Endodermal cell (in vitro differentiated cells): ENCODE measurements at regions not wholly inside any gene's neighbourhood (a gene's known extent, or its start where the extent isn't known, plus 50 kb on each side); places are given as distances from the start of the nearest gene placed in this dataset.

Source experiments
- DNase-seq: peaks from one replicate; pipeline ENCODE4 v3.0.0-alpha.2; 2017
- H3K27ac ChIP-seq: 2 replicates; pipeline ENCODE4 v1.5.1; 2013; ENCODE audit warnings: mild to moderate bottlenecking, low read depth, low read length, moderate library complexity
- H3K27me3 ChIP-seq: 2 replicates; pipeline ENCODE4 v1.6.1; 2013; ENCODE audit warnings: mild to moderate bottlenecking, low read length, moderate library complexity; ENCODE audit not compliant: insufficient read depth, control insufficient read depth, poor library complexity, severe bottlenecking
- H3K36me3 ChIP-seq: 2 replicates; pipeline ENCODE4 v1.7.0; 2013; ENCODE audit warnings: mild to moderate bottlenecking, low read length, moderate library complexity; ENCODE audit not compliant: control insufficient read depth, insufficient read depth
- H3K4me1 ChIP-seq: one replicate; pipeline ENCODE4 v1.7.0; 2013; ENCODE audit warnings: low read length; ENCODE audit not compliant: control insufficient read depth, insufficient read depth
- H3K4me3 ChIP-seq: 2 replicates; pipeline ENCODE4 v1.5.1; 2013; ENCODE audit warnings: mild to moderate bottlenecking, low read length, moderate library complexity
- H3K9ac ChIP-seq: 2 replicates; pipeline ENCODE4 v1.6.1; 2013; ENCODE audit warnings: mild to moderate bottlenecking, low read length, moderate library complexity; ENCODE audit not compliant: poor library complexity, severe bottlenecking; ENCODE audit errors: extremely low read depth
- H3K9me3 ChIP-seq: 2 replicates; pipeline ENCODE4 v1.6.1; 2013; ENCODE audit warnings: mild to moderate bottlenecking, low read length, moderate library complexity; ENCODE audit not compliant: control insufficient read depth
- H3K27ac Mint-ChIP-seq: 2 replicates; pipeline ENCODE4 v1.8.0; 2020; ENCODE audit warnings: mixed read lengths
- H3K27me3 Mint-ChIP-seq: 2 replicates; pipeline ENCODE4 v1.8.0; 2021; ENCODE audit warnings: mild to moderate bottlenecking, mixed read lengths; ENCODE audit not compliant: insufficient read depth
- H3K36me3 Mint-ChIP-seq: 2 replicates; pipeline ENCODE4 v1.8.0; 2020; ENCODE audit warnings: low read depth, mixed read lengths
- H3K4me1 Mint-ChIP-seq: 2 replicates; pipeline ENCODE4 v1.8.0; 2020; ENCODE audit warnings: mixed read lengths
- H3K4me3 Mint-ChIP-seq: 2 replicates; pipeline ENCODE4 v1.8.0; 2020; ENCODE audit warnings: mild to moderate bottlenecking, moderate library complexity, mixed read lengths
- H3K9me3 Mint-ChIP-seq: 2 replicates; pipeline ENCODE4 v1.8.0; 2020; ENCODE audit warnings: mild to moderate bottlenecking, mixed read lengths
- WGBS, 2 experiments: methylation state at CpG; one replicate each; pipeline versions ENCODE4 v1.1.5 to v1.1.7; 2013; ENCODE audit warnings: missing lambda C conversion rate in 2 of 2, mixed read lengths in 1 of 2; ENCODE audit not compliant: insufficient coverage in 1 of 2, insufficient read length in 1 of 2; 5-methylcytosine and 5-hydroxymethylcytosine counted together
- TF ChIP-seq, protein P1 (sequence below): fragments of 200-600 bp; sonication (generic); conservative IDR thresholded peaks from 2 replicates; pipeline ENCODE4 v1.5.0; 2021; ENCODE audit warnings: antibody characterized with exemption, mild to moderate bottlenecking

DNA sequence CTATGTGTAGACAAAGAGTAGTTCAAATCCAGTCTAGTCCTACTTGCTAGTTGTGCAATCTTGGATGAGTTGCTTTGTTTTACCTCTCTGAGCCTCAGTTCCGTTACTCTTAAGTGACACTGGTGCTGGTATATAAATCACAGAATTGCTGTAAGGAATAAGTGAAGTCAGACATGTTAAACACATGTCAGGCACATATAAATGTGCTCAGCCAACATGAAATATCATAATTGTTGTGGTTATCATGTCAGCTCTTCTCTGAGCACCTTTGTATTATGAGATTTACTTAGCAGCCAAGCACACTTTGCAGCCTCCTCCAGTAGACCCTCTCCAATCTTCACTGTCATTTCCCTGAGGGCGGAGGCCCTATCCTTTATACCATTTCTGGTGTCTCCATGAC lies 87.9 kb upstream of the PAK3 start:
- H3K27me3 ChIP-seq: no peaks in the 10 kb centered on the region
- H3K27ac Mint-ChIP-seq: no peak overlapping the region
- H3K4me3 ChIP-seq: no peak overlapping the region
- WGBS, 2 experiments: 89% methylated on average over 2 of the region's 2 CpGs; no CpG with 5 or more reads in 1 of the 2 experiments
- no peaks in the 10 kb centered on the region for H3K9me3 Mint-ChIP-seq
- no peaks in the 10 kb centered on the region for H3K36me3 Mint-ChIP-seq
- no peak for DNase-seq
- H3K9me3 ChIP-seq: no peaks in the 10 kb centered on the region
- TF ChIP-seq, protein P1, sequence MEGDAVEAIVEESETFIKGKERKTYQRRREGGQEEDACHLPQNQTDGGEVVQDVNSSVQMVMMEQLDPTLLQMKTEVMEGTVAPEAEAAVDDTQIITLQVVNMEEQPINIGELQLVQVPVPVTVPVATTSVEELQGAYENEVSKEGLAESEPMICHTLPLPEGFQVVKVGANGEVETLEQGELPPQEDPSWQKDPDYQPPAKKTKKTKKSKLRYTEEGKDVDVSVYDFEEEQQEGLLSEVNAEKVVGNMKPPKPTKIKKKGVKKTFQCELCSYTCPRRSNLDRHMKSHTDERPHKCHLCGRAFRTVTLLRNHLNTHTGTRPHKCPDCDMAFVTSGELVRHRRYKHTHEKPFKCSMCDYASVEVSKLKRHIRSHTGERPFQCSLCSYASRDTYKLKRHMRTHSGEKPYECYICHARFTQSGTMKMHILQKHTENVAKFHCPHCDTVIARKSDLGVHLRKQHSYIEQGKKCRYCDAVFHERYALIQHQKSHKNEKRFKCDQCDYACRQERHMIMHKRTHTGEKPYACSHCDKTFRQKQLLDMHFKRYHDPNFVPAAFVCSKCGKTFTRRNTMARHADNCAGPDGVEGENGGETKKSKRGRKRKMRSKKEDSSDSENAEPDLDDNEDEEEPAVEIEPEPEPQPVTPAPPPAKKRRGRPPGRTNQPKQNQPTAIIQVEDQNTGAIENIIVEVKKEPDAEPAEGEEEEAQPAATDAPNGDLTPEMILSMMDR: no peak
- H3K9ac ChIP-seq: no peak overlapping the region
- H3K4me1 Mint-ChIP-seq: peaks cover 12% of the 10 kb centered on the region
- no peaks in the 10 kb centered on the region for H3K4me1 ChIP-seq
- H3K27ac ChIP-seq: no peak overlapping the region
- no peaks in the 10 kb centered on the region for H3K36me3 ChIP-seq
- peaks cover 31% of the 10 kb centered on the region for H3K27me3 Mint-ChIP-seq
- no peak overlapping the region for H3K4me3 Mint-ChIP-seq

DNA sequence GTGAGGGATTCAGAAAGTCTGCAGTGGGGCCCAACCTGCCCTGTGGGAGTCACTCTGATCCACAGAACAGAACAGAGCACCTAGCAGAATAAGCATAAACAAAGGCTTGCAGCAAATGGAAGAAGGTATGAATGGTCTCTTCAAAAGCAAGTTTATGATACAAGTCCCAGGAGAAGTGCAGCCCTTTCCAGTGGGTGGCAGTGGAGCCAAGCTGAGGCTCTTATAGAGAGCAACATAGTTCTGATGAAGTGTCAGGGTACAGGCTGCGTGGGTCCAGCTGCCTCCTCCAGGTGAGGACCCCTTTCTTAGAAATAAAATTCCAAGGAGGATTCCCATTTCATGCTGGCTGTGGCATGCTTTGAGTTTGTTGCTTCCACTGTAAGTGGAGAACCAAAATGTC lies 88.8 kb upstream of the PAK3 start:
- TF ChIP-seq, protein P1: no peak
- Mint-ChIP-seq H3K9me3 (no peaks in the 10 kb centered on the region), H3K36me3 (no peaks in the 10 kb centered on the region), H3K4me1 (peaks cover 12% of the 10 kb centered on the region), H3K4me3 (no peak overlapping the region), H3K27ac (no peak overlapping the region), H3K27me3 (peaks cover 31% of the 10 kb centered on the region)
- Histone ChIP-seq H3K27me3 (no peaks in the 10 kb centered on the region), H3K27ac (no peak overlapping the region), H3K9me3 (no peaks in the 10 kb centered on the region), H3K36me3 (no peaks in the 10 kb centered on the region), H3K4me3 (no peak overlapping the region), H3K4me1 (no peaks in the 10 kb centered on the region), H3K9ac (no peak overlapping the region)
- WGBS, 2 experiments: 69% methylated on average over 1 of the region's 1 CpG; no CpG with 5 or more reads in 1 of the 2 experiments
- DNase-seq: no peak

DNA sequence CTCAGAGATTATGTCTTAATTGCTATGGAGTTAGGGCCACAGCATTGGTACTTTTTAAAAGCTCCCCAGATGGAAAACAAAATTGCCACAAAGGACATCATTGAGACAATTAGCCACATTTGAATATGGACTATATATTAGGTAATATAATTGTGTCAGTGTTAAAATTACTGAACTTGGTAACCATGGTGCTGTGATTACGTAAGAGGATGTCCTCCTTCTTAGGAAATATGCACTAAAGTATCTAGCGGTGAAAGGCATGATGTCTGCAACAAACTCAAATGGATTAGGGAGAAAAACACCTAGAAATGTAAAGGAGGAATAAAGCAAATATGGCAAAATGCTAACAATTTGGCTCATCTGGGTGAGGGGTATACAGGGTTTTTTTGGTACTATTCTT lies 89.9 kb upstream of the PAK3 start:
- Histone ChIP-seq H3K9me3 (no peaks in the 10 kb centered on the region), H3K27me3 (no peaks in the 10 kb centered on the region), H3K27ac (no peak overlapping the region), H3K9ac (no peak overlapping the region), H3K4me3 (no peak overlapping the region), H3K4me1 (no peaks in the 10 kb centered on the region), H3K36me3 (no peaks in the 10 kb centered on the region)
- TF ChIP-seq, protein P1: no peak
- no peak for DNase-seq
- Mint-ChIP-seq H3K27ac (no peak overlapping the region), H3K4me3 (no peak overlapping the region), H3K4me1 (peaks cover 11% of the 10 kb centered on the region), H3K36me3 (no peaks in the 10 kb centered on the region), H3K9me3 (no peaks in the 10 kb centered on the region), H3K27me3 (peaks cover 25% of the 10 kb centered on the region)
- 83 to 95% methylated on average over 1 to 2 of the region's 2 CpGs for WGBS, 2 experiments
